HEK293T (cell line): ENCODE measurements at regions not wholly inside any gene's neighbourhood (a gene's known extent, or its start where the extent isn't known, plus 50 kb on each side); places are given as distances from the start of the nearest gene placed in this dataset.

ENCODE experiments used
- ARNT ChIP-seq: fragments of 450-650 bp; IDR thresholded peaks from 2 replicates; pipeline ENCODE4 v1.6.1; 2017; ENCODE audit warnings: mild to moderate bottlenecking
- ELF4 ChIP-seq: fragments of 450-650 bp; IDR thresholded peaks from 2 replicates; pipeline ENCODE4 v1.6.1; 2017; ENCODE audit warnings: antibody characterized with exemption
- FOXM1 ChIP-seq: fragments of 450-650 bp; IDR thresholded peaks from 2 replicates; pipeline ENCODE4 v1.6.1; 2017; ENCODE audit warnings: mild to moderate bottlenecking, borderline replicate concordance
- SP1 ChIP-seq: fragments of 450-650 bp; IDR thresholded peaks from 2 replicates; pipeline ENCODE4 v1.6.1; 2017
- TARDBP ChIP-seq: fragments of 450-650 bp; IDR thresholded peaks from 2 replicates; pipeline ENCODE4 v1.6.1; 2016

DNA sequence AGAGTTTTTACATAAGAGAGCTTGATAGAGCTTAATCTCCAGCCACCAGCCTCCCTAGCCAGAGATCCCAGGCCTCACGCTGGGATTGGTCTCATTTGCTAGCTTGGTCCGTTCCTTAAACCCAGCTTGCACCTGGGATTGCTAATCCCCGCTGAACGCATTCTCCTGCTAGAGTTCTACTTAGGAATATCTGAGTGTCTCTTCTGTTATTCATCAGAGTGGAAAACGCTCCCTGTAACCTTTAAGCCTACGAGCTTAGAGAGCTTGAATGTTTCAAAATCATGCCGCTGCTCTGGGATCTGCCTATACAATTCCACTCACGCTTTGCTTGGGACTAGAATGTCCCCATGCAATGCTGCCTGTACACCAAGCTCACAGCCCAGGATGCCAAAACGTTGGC is 201.8 kb downstream of the NSG2 start:
- no peak for TF ChIP-seq ELF4
- TF ChIP-seq FOXM1, result no peak
- no peak for TF ChIP-seq SP1
- TF ChIP-seq ARNT, result no peak
- TF ChIP-seq TARDBP, result no peak
